ENCODE measurements at regions not wholly inside any gene's neighbourhood (a gene's known extent, or its start where the extent isn't known, plus 50 kb on each side); places are given as distances from the start of the nearest gene placed in this dataset.

- Histone ChIP-seq H3K27me3 (ENCODE audit: control insufficient read depth, insufficient read depth, low read length) (no peaks in the 10 kb centered on the region), H3K4me2 (ENCODE audit: extremely low read depth, insufficient read depth, low read length) (no peak overlapping the region), H3K4me3 (replicated peaks in 1 of 4; ENCODE audit: control extremely low read depth in 1 of 4, insufficient read depth in 1 of 4, low read depth in 3 of 4, low read length in 4 of 4) (no peak overlapping the region), H3K9me3 (ENCODE audit: control insufficient read depth, insufficient read depth, low read depth, low read length) (no peaks in the 10 kb centered on the region), H3K36me3 (ENCODE audit: control insufficient read depth, insufficient read depth, low read length) (no peaks in the 10 kb centered on the region), H4K20me1 (ENCODE audit: control insufficient read depth, extremely low read depth, insufficient read depth, low read length) (no peaks in the 10 kb centered on the region), H3K27ac (ENCODE audit: insufficient read depth, low read length) (no peak overlapping the region), H3K4me1 (ENCODE audit: control insufficient read depth, extremely low read depth, insufficient read depth, low read length) (no peaks in the 10 kb centered on the region), H2AFZ (ENCODE audit: low read length) (no peak overlapping the region), H3K9ac (ENCODE audit: insufficient read depth, low read length) (no peak overlapping the region), H3K79me2 (ENCODE audit: control insufficient read depth, insufficient read depth, low read length) (no peaks in the 10 kb centered on the region)
- no peak for TF ChIP-seq CTCF (conservative IDR thresholded peaks at IDR 0.05 in 1 of 2, IDR thresholded peaks at IDR 0.05 in 1 of 2; ENCODE audit: low read depth in 1 of 2, low read length in 2 of 2)
- TF ChIP-seq EZH2 (IDR thresholded peaks at IDR 0.05; ENCODE audit: low read length, missing control alignments): no peak
- DNase-seq (ENCODE audit: low read depth in 2 of 2): no peak
Measured at GRCh38 chr16:48029768-48030167, 126.0 kb downstream of the ABCC12 start.

DNA sequence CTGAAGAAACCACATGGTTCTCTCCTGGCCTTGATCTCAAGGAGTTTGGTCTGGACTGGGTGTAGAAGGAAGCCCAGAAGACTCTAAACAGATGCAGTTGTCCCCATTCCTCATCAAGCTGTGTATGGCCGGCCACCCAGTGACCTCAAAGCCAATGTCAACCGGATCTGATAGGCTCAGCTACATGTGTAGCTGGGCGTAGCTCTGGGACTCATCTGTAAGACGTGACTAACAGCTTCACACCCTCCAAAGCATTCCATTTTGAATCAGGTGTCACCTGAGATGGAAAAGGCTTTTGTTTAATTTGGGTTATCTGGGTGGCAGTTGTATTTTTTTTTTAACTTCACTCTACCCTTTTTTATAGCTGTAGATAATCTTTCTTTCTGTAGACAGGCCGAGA is 130.4 kb downstream of the ABCC12 start:
- TF ChIP-seq EZH2 (IDR thresholded peaks at IDR 0.05; ENCODE audit: low read length, missing control alignments) (no peak), CTCF (conservative IDR thresholded peaks at IDR 0.05 in 1 of 2, IDR thresholded peaks at IDR 0.05 in 1 of 2; ENCODE audit: low read depth in 1 of 2, low read length in 2 of 2) (no peak)
- H3K9me3 ChIP-seq (ENCODE audit: control insufficient read depth, insufficient read depth, low read depth, low read length): no peaks in the 10 kb centered on the region
- no peak overlapping the region for H2AFZ ChIP-seq (ENCODE audit: low read length)
- no peaks in the 10 kb centered on the region for H3K36me3 ChIP-seq (ENCODE audit: control insufficient read depth, insufficient read depth, low read length)
- H3K27ac ChIP-seq (ENCODE audit: insufficient read depth, low read length): no peak overlapping the region
- H4K20me1 ChIP-seq (ENCODE audit: control insufficient read depth, extremely low read depth, insufficient read depth, low read length): no peaks in the 10 kb centered on the region
- H3K9ac ChIP-seq (ENCODE audit: insufficient read depth, low read length): no peak overlapping the region
- H3K79me2 ChIP-seq (ENCODE audit: control insufficient read depth, insufficient read depth, low read length): no peaks in the 10 kb centered on the region
- no peak for DNase-seq (ENCODE audit: low read depth in 2 of 2)
- no peak overlapping the region for H3K4me3 ChIP-seq (replicated peaks in 1 of 4; ENCODE audit: control extremely low read depth in 1 of 4, insufficient read depth in 1 of 4, low read depth in 3 of 4, low read length in 4 of 4)
- H3K4me1 ChIP-seq (ENCODE audit: control insufficient read depth, extremely low read depth, insufficient read depth, low read length): no peaks in the 10 kb centered on the region
- no peak overlapping the region for H3K4me2 ChIP-seq (ENCODE audit: extremely low read depth, insufficient read depth, low read length)
- H3K27me3 ChIP-seq (ENCODE audit: control insufficient read depth, insufficient read depth, low read length): no peaks in the 10 kb centered on the region

- no peak overlapping the region for H2AFZ ChIP-seq (ENCODE audit: low read length)
- no peaks in the 10 kb centered on the region for H4K20me1 ChIP-seq (ENCODE audit: control insufficient read depth, extremely low read depth, insufficient read depth, low read length)
- no peak overlapping the region for H3K27ac ChIP-seq (ENCODE audit: insufficient read depth, low read length)
- no peaks in the 10 kb centered on the region for H3K79me2 ChIP-seq (ENCODE audit: control insufficient read depth, insufficient read depth, low read length)
- H3K36me3 ChIP-seq (ENCODE audit: control insufficient read depth, insufficient read depth, low read length): no peaks in the 10 kb centered on the region
- no peaks in the 10 kb centered on the region for H3K4me1 ChIP-seq (ENCODE audit: control insufficient read depth, extremely low read depth, insufficient read depth, low read length)
- no peaks in the 10 kb centered on the region for H3K9me3 ChIP-seq (ENCODE audit: control insufficient read depth, insufficient read depth, low read depth, low read length)
- DNase-seq (ENCODE audit: low read depth in 2 of 2): no peak
- no peak overlapping the region for H3K4me2 ChIP-seq (ENCODE audit: extremely low read depth, insufficient read depth, low read length)
- H3K4me3 ChIP-seq (replicated peaks in 1 of 4; ENCODE audit: control extremely low read depth in 1 of 4, insufficient read depth in 1 of 4, low read depth in 3 of 4, low read length in 4 of 4): no peak overlapping the region
- TF ChIP-seq CTCF (conservative IDR thresholded peaks at IDR 0.05 in 1 of 2, IDR thresholded peaks at IDR 0.05 in 1 of 2; ENCODE audit: low read depth in 1 of 2, low read length in 2 of 2): no peak
- TF ChIP-seq EZH2 (IDR thresholded peaks at IDR 0.05; ENCODE audit: low read length, missing control alignments): no peak
- no peak overlapping the region for H3K9ac ChIP-seq (ENCODE audit: insufficient read depth, low read length)
- no peaks in the 10 kb centered on the region for H3K27me3 ChIP-seq (ENCODE audit: control insufficient read depth, insufficient read depth, low read length)
Measured at GRCh38 chr16:48024042-48024441, 131.8 kb downstream of the ABCC12 start.

Data from fibroblast of lung (primary cell).